SK-N-MC (cell line): ENCODE measurements at regions not wholly inside any gene's neighbourhood (a gene's known extent, or its start where the extent isn't known, plus 50 kb on each side); places are given as distances from the start of the nearest gene placed in this dataset.

Source experiments
- DNase-seq: peaks from one replicate; pipeline ENCODE4 v3.0.0-alpha.2; 2011; ENCODE audit warnings: low read depth, low spot score
- H3K27ac ChIP-seq: fragments of 200-600 bp; sonication (generic); 2 replicates; pipeline ENCODE4 v1.5.1; 2016; ENCODE audit warnings: mixed run types
- H3K36me3 ChIP-seq: fragments of 200-600 bp; sonication (generic); 2 replicates; pipeline ENCODE4 v1.6.1; 2017; ENCODE audit warnings: antibody characterized with exemption, low read length, mixed read lengths; ENCODE audit not compliant: insufficient read depth
- H3K4me3 ChIP-seq: fragments of 200-600 bp; sonication (generic); 2 replicates; pipeline ENCODE4 v1.5.1; 2016
- H3K9ac ChIP-seq: fragments of 200-600 bp; sonication (generic); 2 replicates; pipeline ENCODE4 v1.8.0; 2017; ENCODE audit warnings: mixed run types, mixed read lengths; ENCODE audit not compliant: insufficient read length
- H3K9me3 ChIP-seq: fragments of 200-600 bp; sonication (generic); 2 replicates; pipeline ENCODE4 v1.6.1; 2017; ENCODE audit warnings: low read depth, mild to moderate bottlenecking, antibody characterized with exemption, low read length, moderate library complexity, mixed read lengths
- EZH2 ChIP-seq: fragments of 200-600 bp; sonication (generic); IDR thresholded peaks from one replicate; pipeline ENCODE4 v1.6.1; 2017; ENCODE audit warnings: antibody characterized with exemption
- FOXP2 ChIP-seq: optimal IDR thresholded peaks from 2 replicates; pipeline ENCODE3; 2011; ENCODE audit warnings: mild to moderate bottlenecking, moderate library complexity; ENCODE audit not compliant: insufficient read depth; ENCODE audit errors: extremely low read length, control extremely low read depth
- POLR2AphosphoS5 ChIP-seq: IDR thresholded peaks from 2 replicates; pipeline ENCODE4 v1.6.1; 2012; ENCODE audit warnings: mild to moderate bottlenecking, low read depth, low read length, borderline replicate concordance

GRCh38 chr10:35887685-35888084 lies 245.6 kb upstream of the FZD8 start:
- DNase-seq = no peak
- no peak overlapping the region for H3K4me3 ChIP-seq
- no peaks in the 10 kb centered on the region for H3K9me3 ChIP-seq
- TF ChIP-seq POLR2AphosphoS5 = no peak
- no peak for TF ChIP-seq EZH2
- TF ChIP-seq FOXP2 = no peak
- H3K27ac ChIP-seq = no peak overlapping the region
- H3K9ac ChIP-seq = no peak overlapping the region
- no peaks in the 10 kb centered on the region for H3K36me3 ChIP-seq

- Histone ChIP-seq H3K9ac (no peak overlapping the region), H3K4me3 (no peak overlapping the region), H3K36me3 (no peaks in the 10 kb centered on the region), H3K9me3 (no peaks in the 10 kb centered on the region), H3K27ac (no peak overlapping the region)
- TF ChIP-seq EZH2 (no peak), FOXP2 (no peak), POLR2AphosphoS5 (no peak)
- no peak for DNase-seq
Measured at GRCh38 chr10:35885076-35885475, 243.0 kb upstream of the FZD8 start.

GRCh38 chr10:35884657-35885071 lies 242.6 kb upstream of the FZD8 start:
- DNase-seq = no peak
- TF ChIP-seq POLR2AphosphoS5 (no peak), EZH2 (no peak), FOXP2 (no peak)
- no peak overlapping the region for H3K27ac ChIP-seq
- H3K9me3 ChIP-seq = no peaks in the 10 kb centered on the region
- H3K9ac ChIP-seq = no peak overlapping the region
- H3K4me3 ChIP-seq = no peak overlapping the region
- no peaks in the 10 kb centered on the region for H3K36me3 ChIP-seq

GRCh38 chr10:35882422-35883150 lies 240.5 kb upstream of the FZD8 start:
- TF ChIP-seq EZH2 = no peak
- TF ChIP-seq FOXP2 = no peak
- no peak for TF ChIP-seq POLR2AphosphoS5
- Histone ChIP-seq H3K27ac (no peak overlapping the region), H3K36me3 (no peaks in the 10 kb centered on the region), H3K9me3 (no peaks in the 10 kb centered on the region), H3K4me3 (no peak overlapping the region), H3K9ac (no peak overlapping the region)
- DNase-seq = no peak

GRCh38 chr10:35881320-35881719 lies 239.2 kb upstream of the FZD8 start:
- Histone ChIP-seq H3K27ac (no peak overlapping the region), H3K9me3 (no peaks in the 10 kb centered on the region), H3K4me3 (no peak overlapping the region), H3K9ac (no peak overlapping the region), H3K36me3 (no peaks in the 10 kb centered on the region)
- DNase-seq = no peak
- TF ChIP-seq FOXP2 = no peak
- TF ChIP-seq POLR2AphosphoS5 = no peak
- no peak for TF ChIP-seq EZH2

- 0 out of 2 replicates have a peak overlapping the region, but pooled peaks have one; percentile 13 for H3K27ac ChIP-seq
- no peak overlapping the region for H3K9ac ChIP-seq
- H3K4me3 ChIP-seq = no peak overlapping the region
- TF ChIP-seq FOXP2 (no peak), EZH2 (no peak), POLR2AphosphoS5 (no peak)
- no peaks in the 10 kb centered on the region for H3K36me3 ChIP-seq
- no peak for DNase-seq
- no peaks in the 10 kb centered on the region for H3K9me3 ChIP-seq
Measured at GRCh38 chr10:35876248-35876647, 234.2 kb upstream of the FZD8 start.

GRCh38 chr10:35875016-35875676 lies 233.1 kb upstream of the FZD8 start:
- TF ChIP-seq EZH2 (no peak), POLR2AphosphoS5 (no peak), FOXP2 (no peak)
- no peaks in the 10 kb centered on the region for H3K36me3 ChIP-seq
- no peak overlapping the region for H3K9ac ChIP-seq
- DNase-seq = no peak
- no peak overlapping the region for H3K4me3 ChIP-seq
- H3K9me3 ChIP-seq = no peaks in the 10 kb centered on the region
- H3K27ac ChIP-seq = peak overlapping the region; percentile 71

GRCh38 chr10:35874311-35875015 lies 232.4 kb upstream of the FZD8 start:
- no peak overlapping the region for H3K4me3 ChIP-seq
- H3K27ac ChIP-seq = peak overlapping the region; percentile 71
- H3K9ac ChIP-seq = no peak overlapping the region
- DNase-seq = no peak
- no peaks in the 10 kb centered on the region for H3K36me3 ChIP-seq
- TF ChIP-seq EZH2 (no peak), FOXP2 (no peak), POLR2AphosphoS5 (no peak)
- H3K9me3 ChIP-seq = no peaks in the 10 kb centered on the region
